ENCODE measurements at regions not wholly inside any gene's neighbourhood (a gene's known extent, or its start where the extent isn't known, plus 50 kb on each side); places are given as distances from the start of the nearest gene placed in this dataset.

GRCh38 chr4:127148165-127148564, 484.6 kb upstream of the INTU start:
- DNase-seq (ENCODE audit: extremely low read depth, low read depth, low spot score), result no peak

GRCh38 chr4:127149086-127149485, 483.7 kb upstream of the INTU start:
- DNase-seq (ENCODE audit: extremely low read depth, low read depth, low spot score), result no peak

- DNase-seq (ENCODE audit: extremely low read depth, low read depth, low spot score), result no peak
These were observed 480.8 kb upstream of the INTU start for GRCh38 chr4:127151941-127152340.

- DNase-seq (ENCODE audit: extremely low read depth, low read depth, low spot score), result no peak
These were observed 477.6 kb upstream of the INTU start for GRCh38 chr4:127155116-127155515.

- no peak for DNase-seq (ENCODE audit: extremely low read depth, low read depth, low spot score)
These were observed 477.2 kb upstream of the INTU start for GRCh38 chr4:127155555-127155954.

- DNase-seq (ENCODE audit: extremely low read depth, low read depth, low spot score), result no peak
These were observed 470.0 kb upstream of the INTU start for GRCh38 chr4:127162741-127163140.

- no peak for DNase-seq (ENCODE audit: extremely low read depth, low read depth, low spot score)
These were observed 466.8 kb upstream of the INTU start for GRCh38 chr4:127165971-127166370.

GRCh38 chr4:127174201-127174600, 458.6 kb upstream of the INTU start:
- DNase-seq (ENCODE audit: extremely low read depth, low read depth, low spot score), result no peak

GRCh38 chr4:127174616-127175015, 458.1 kb upstream of the INTU start:
- DNase-seq (ENCODE audit: extremely low read depth, low read depth, low spot score), result no peak

GRCh38 chr4:127179256-127180087, 453.3 kb upstream of the INTU start:
- DNase-seq (ENCODE audit: extremely low read depth, low read depth, low spot score), result no peak

GRCh38 chr4:127181001-127181400, 451.8 kb upstream of the INTU start:
- DNase-seq (ENCODE audit: extremely low read depth, low read depth, low spot score), result no peak

GRCh38 chr4:127182687-127183086, 450.1 kb upstream of the INTU start:
- DNase-seq (ENCODE audit: extremely low read depth, low read depth, low spot score), result no peak

- no peak for DNase-seq (ENCODE audit: extremely low read depth, low read depth, low spot score)
These were observed 443.9 kb upstream of the INTU start for GRCh38 chr4:127188847-127189246.

- no peak for DNase-seq (ENCODE audit: extremely low read depth, low read depth, low spot score)
These were observed 438.5 kb upstream of the INTU start for GRCh38 chr4:127194281-127194680.

- DNase-seq (ENCODE audit: extremely low read depth, low read depth, low spot score), result no peak
These were observed 436.0 kb upstream of the INTU start for GRCh38 chr4:127196655-127197352.

- DNase-seq (ENCODE audit: extremely low read depth, low read depth, low spot score), result no peak
These were observed 429.1 kb upstream of the INTU start for GRCh38 chr4:127203562-127204200.

- no peak for DNase-seq (ENCODE audit: extremely low read depth, low read depth, low spot score)
These were observed 428.4 kb upstream of the INTU start for GRCh38 chr4:127204322-127204721.

GRCh38 chr4:127209580-127210095, 423.1 kb upstream of the INTU start:
- no peak for DNase-seq (ENCODE audit: extremely low read depth, low read depth, low spot score)

- DNase-seq (ENCODE audit: extremely low read depth, low read depth, low spot score), result no peak
These were observed 421.7 kb upstream of the INTU start for GRCh38 chr4:127210893-127211649.

- DNase-seq (ENCODE audit: extremely low read depth, low read depth, low spot score), result no peak
These were observed 420.9 kb upstream of the INTU start for GRCh38 chr4:127211650-127212560.
